DND-41 (cell line): ENCODE measurements at regions not wholly inside any gene's neighbourhood (a gene's known extent, or its start where the extent isn't known, plus 50 kb on each side); places are given as distances from the start of the nearest gene placed in this dataset.

Experiments
- CTCF ChIP-seq: IDR thresholded peaks from 2 replicates; pipeline ENCODE4 v1.5.1; 2012; ENCODE audit warnings: borderline replicate concordance, low read length, moderate library complexity, mild to moderate bottlenecking; ENCODE audit not compliant: poor library complexity, severe bottlenecking; ENCODE audit errors: extremely low read depth
- EZH2 ChIP-seq: IDR thresholded peaks from 3 replicates; pipeline ENCODE4 v1.6.1; 2012; ENCODE audit warnings: borderline replicate concordance, low read depth, mild to moderate bottlenecking, moderate library complexity, low read length, inconsistent platforms; ENCODE audit not compliant: severe bottlenecking

GRCh38 chr3:4062621-4063020 lies 240.5 kb upstream of the SETMAR start:
- TF ChIP-seq CTCF: no peak
- no peak for TF ChIP-seq EZH2
